Endothelial cell of umbilical vein (primary cell): ENCODE measurements at regions not wholly inside any gene's neighbourhood (a gene's known extent, or its start where the extent isn't known, plus 50 kb on each side); places are given as distances from the start of the nearest gene placed in this dataset.

Experiments used
- BruUV-seq: library from RNA; stranded (reverse); fragments of 400-500 nt; replicated peaks from 2 replicates; lab custom pipeline; 2021; lab: Mats Ljungman, UMichigan
- CTCF ChIA-PET: fragments of 300-600, 350-600 bp; sonication (Branson Sonifier 250); formaldehyde crosslinking; loops from one replicate; lab custom pipeline; 2021; ENCODE audit warnings: antibody characterized with exemption, inconsistent platforms; lab: Charles Lee
- POLR2A ChIA-PET: fragments of 300-600, 350-600 bp; sonication (Branson Sonifier 250); formaldehyde crosslinking; loops from one replicate; lab custom pipeline; 2021; ENCODE audit warnings: antibody characterized with exemption, inconsistent platforms; lab: Charles Lee
- DNase-seq: peaks from one replicate; pipeline ENCODE4 v3.0.0-alpha.2; 2011; ENCODE audit warnings: low read depth, low spot score
- FAIRE-seq: peaks from 2 replicates; lab custom pipeline; 2011; peaks lifted over from hg19 to GRCh38; lab: Jason Lieb, UNC
- H2AFZ ChIP-seq: 2 replicates; pipeline ENCODE4 v1.6.0; 2012; ENCODE audit warnings: low read depth, low read length, control low read depth, inconsistent platforms
- H3K27ac ChIP-seq: 2 replicates; pipeline ENCODE4 v1.5.1; 2011; ENCODE audit warnings: low read depth, mild to moderate bottlenecking, control low read depth, low read length, moderate library complexity; ENCODE audit not compliant: insufficient read depth
- H3K27me3 ChIP-seq, 2 experiments: 2 replicates each; pipeline versions ENCODE4 v1.6.0 to v1.6.1; 2011; ENCODE audit warnings: low read length in 2 of 2, mixed read lengths in 1 of 2; ENCODE audit not compliant: control insufficient read depth in 2 of 2, insufficient read depth in 2 of 2
- H3K36me3 ChIP-seq, 2 experiments: 2 replicates in 1 of 2; 3 replicates in 1 of 2; pipeline ENCODE4 v1.5.1; 2011; ENCODE audit warnings: low read length in 2 of 2, mild to moderate bottlenecking in 1 of 2, moderate library complexity in 1 of 2; ENCODE audit not compliant: control insufficient read depth in 2 of 2, insufficient read depth in 2 of 2; ENCODE audit errors: extremely low read depth in 1 of 2
- H3K4me1 ChIP-seq: 3 replicates; pipeline ENCODE4 v1.5.1; 2011; ENCODE audit warnings: mild to moderate bottlenecking, low read length; ENCODE audit not compliant: control insufficient read depth, insufficient read depth; ENCODE audit errors: extremely low read depth
- H3K4me2 ChIP-seq: 2 replicates; pipeline ENCODE4 v1.6.1; 2011; ENCODE audit warnings: low read length, control low read depth, mixed read lengths; ENCODE audit not compliant: insufficient read depth
- H3K4me3 ChIP-seq, 3 experiments: fragments of 200-600 bp in 1 of 3; sonication (generic), shearing (Covaris generic) in 1 of 3; replicated peaks in 1 of 3; 2 replicates each; pipeline ENCODE4 v1.5.1; 2011 to 2016; ENCODE audit warnings: control low read depth in 3 of 3, low read length in 3 of 3, mild to moderate bottlenecking in 2 of 3, inconsistent platforms in 1 of 3, low read depth in 1 of 3, moderate library complexity in 1 of 3; ENCODE audit not compliant: insufficient read depth in 1 of 3
- H3K79me2 ChIP-seq: 2 replicates; pipeline ENCODE4 v1.6.0; 2012; ENCODE audit warnings: low read length, inconsistent platforms; ENCODE audit not compliant: control insufficient read depth, insufficient read depth
- H3K9ac ChIP-seq: replicated peaks from 2 replicates; pipeline ENCODE3; 2011; ENCODE audit warnings: low read length, control low read depth; ENCODE audit not compliant: insufficient read depth; ENCODE audit errors: extremely low read depth
- H3K9me1 ChIP-seq: replicated peaks from 3 replicates; pipeline ENCODE4 v1.6.0; 2011; ENCODE audit warnings: mild to moderate bottlenecking, low read length; ENCODE audit not compliant: control insufficient read depth, insufficient read depth; ENCODE audit errors: extremely low read depth
- H3K9me3 ChIP-seq: replicated peaks from 2 replicates; pipeline ENCODE4 v1.5.1; 2012; ENCODE audit warnings: low read length, inconsistent platforms; ENCODE audit not compliant: control insufficient read depth, insufficient read depth
- H4K20me1 ChIP-seq: replicated peaks from 2 replicates; pipeline ENCODE3; 2011; ENCODE audit warnings: mild to moderate bottlenecking, low read length; ENCODE audit not compliant: control insufficient read depth, insufficient read depth; ENCODE audit errors: extremely low read depth
- CTCF ChIP-seq, 2 donors: IDR thresholded peaks; 1 replicate in 1 of 2; 2 replicates in 1 of 2; pipeline ENCODE4 v1.5.1; 2011; ENCODE audit warnings: low read length in 2 of 2, mild to moderate bottlenecking in 2 of 2, moderate library complexity in 2 of 2, control low read depth in 1 of 2, inconsistent platforms in 1 of 2, low read depth in 1 of 2; ENCODE audit not compliant: insufficient read depth in 1 of 2; ENCODE audit errors: extremely low read depth in 1 of 2
- EZH2 ChIP-seq: IDR thresholded peaks from 2 replicates; pipeline ENCODE4 v1.6.1; 2012; ENCODE audit warnings: borderline replicate concordance, low read depth, mild to moderate bottlenecking, moderate library complexity, low read length, inconsistent platforms; ENCODE audit not compliant: severe bottlenecking
- FOS ChIP-seq: IDR thresholded peaks from 2 replicates; pipeline ENCODE4 v1.6.1; 2011; ENCODE audit warnings: mild to moderate bottlenecking, low read length, moderate library complexity, borderline replicate concordance; ENCODE audit not compliant: insufficient read depth
- GATA2 ChIP-seq: IDR thresholded peaks from 2 replicates; pipeline ENCODE4 v1.7.0; 2011; ENCODE audit warnings: low read depth, mild to moderate bottlenecking, moderate library complexity, mixed read lengths, low read length; ENCODE audit not compliant: insufficient read length, insufficient read depth
- JUN ChIP-seq: IDR thresholded peaks from 2 replicates; pipeline ENCODE4 v1.6.1; 2011; ENCODE audit warnings: borderline replicate concordance, low read depth; ENCODE audit not compliant: insufficient read length, insufficient read depth
- MYC ChIP-seq: IDR thresholded peaks from one replicate; pipeline ENCODE4 v1.6.1; 2011; ENCODE audit warnings: mild to moderate bottlenecking, low read depth, low read length
- POLR2A ChIP-seq: IDR thresholded peaks from 2 replicates; pipeline ENCODE4 v1.6.1; 2012; ENCODE audit warnings: low read depth, mild to moderate bottlenecking, control low read depth, low read length
- POLR2AphosphoS5 ChIP-seq: IDR thresholded peaks from 2 replicates; pipeline ENCODE4 v1.6.1; 2012; ENCODE audit warnings: low read depth, mild to moderate bottlenecking, control low read depth, low read length, moderate library complexity; ENCODE audit not compliant: insufficient read depth
- dilution Hi-C: fragments of 300-500 bp; cut with MboI; formaldehyde crosslinking; loops from one replicate; pipeline ENCODE4 v1.15.0; 2019; ENCODE audit warnings: low sequenced_read_pairs; ENCODE audit not compliant: extremely low pct_ligation_motif_present
- intact Hi-C: fragments of 100-400 bp; cut with micrococcal nuclease; formaldehyde crosslinking; loops from one replicate; pipeline ENCODE4 v1.10.0; 2022
- TF ChIP-seq, protein P1 (sequence below): IDR thresholded peaks from 2 replicates; pipeline ENCODE4 v1.6.1; 2011; ENCODE audit not compliant: insufficient read depth, insufficient read length

GRCh38 chr9:90457386-90458190, 185.0 kb downstream of the DIRAS2 start:
- Histone ChIP-seq H3K4me2 (no peak overlapping the region), H3K9me3 (peaks cover 2% of the 10 kb centered on the region), H3K4me3 (no peak overlapping the region), H3K9ac (no peak overlapping the region), H3K27me3 (no peaks in the 10 kb centered on the region), H3K27ac (no peak overlapping the region), H3K9me1 (no peaks in the 10 kb centered on the region), H3K4me1 (no peaks in the 10 kb centered on the region), H3K36me3 (no peaks in the 10 kb centered on the region), H3K79me2 (no peaks in the 10 kb centered on the region), H2AFZ (no peak overlapping the region), H4K20me1 (no peaks in the 10 kb centered on the region)
- ChIA-PET CTCF (no interaction called here), POLR2A (no interaction called here)
- TF ChIP-seq POLR2A: no peak
- TF ChIP-seq POLR2AphosphoS5: no peak
- no peak for TF ChIP-seq EZH2
- no peak for TF ChIP-seq JUN
- dilution Hi-C loops: no loop called here
- no peak for DNase-seq
- FAIRE-seq: no peak
- BruUV-seq: no TSS peak
- intact Hi-C loops: no loop called here

DNA sequence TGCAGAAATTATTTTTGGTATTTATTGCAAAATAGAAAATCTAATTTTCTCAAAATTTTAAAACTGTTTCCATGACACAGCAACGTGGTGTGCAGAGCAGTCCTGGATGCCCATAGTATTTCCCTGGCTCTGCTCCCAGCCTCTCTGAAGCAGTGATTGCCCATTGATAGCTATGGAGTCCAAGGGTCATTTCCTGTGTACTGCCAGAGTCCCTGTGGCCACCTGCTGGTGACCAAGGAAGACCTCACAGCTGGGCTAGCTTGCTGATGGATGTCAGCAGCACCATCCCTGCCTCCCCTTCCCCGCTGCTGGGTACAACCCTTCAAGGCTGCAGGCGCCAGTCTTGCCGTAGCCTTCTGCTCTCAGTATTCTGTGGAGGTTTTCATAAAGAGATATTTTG, 184.1 kb downstream of the DIRAS2 start:
- Histone ChIP-seq H3K9me1 (no peaks in the 10 kb centered on the region), H3K27ac (no peak overlapping the region), H3K9me3 (peaks cover 2% of the 10 kb centered on the region), H3K4me1 (no peaks in the 10 kb centered on the region), H3K9ac (no peak overlapping the region), H3K4me2 (no peak overlapping the region), H3K27me3 (no peaks in the 10 kb centered on the region), H3K79me2 (no peaks in the 10 kb centered on the region), H3K4me3 (no peak overlapping the region), H2AFZ (no peak overlapping the region), H4K20me1 (no peaks in the 10 kb centered on the region), H3K36me3 (no peaks in the 10 kb centered on the region)
- BruUV-seq: no TSS peak
- ChIA-PET CTCF (no interaction called here), POLR2A (no interaction called here)
- dilution Hi-C loops (no loop called here), intact Hi-C loops (no loop called here)
- DNase-seq (no peak), FAIRE-seq (no peak)
- TF ChIP-seq EZH2: no peak
- TF ChIP-seq GATA2: no peak
- TF ChIP-seq, protein P1, sequence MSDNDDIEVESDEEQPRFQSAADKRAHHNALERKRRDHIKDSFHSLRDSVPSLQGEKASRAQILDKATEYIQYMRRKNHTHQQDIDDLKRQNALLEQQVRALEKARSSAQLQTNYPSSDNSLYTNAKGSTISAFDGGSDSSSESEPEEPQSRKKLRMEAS: no peak
- TF ChIP-seq MYC: no peak
- TF ChIP-seq CTCF (IDR thresholded peaks at IDR 0.05; ENCODE audit: extremely low read depth in 1 of 2, insufficient read depth in 1 of 2, low read depth in 1 of 2, low read length in 2 of 2): no peak
- TF ChIP-seq POLR2AphosphoS5: no peak
- no peak for TF ChIP-seq FOS
- TF ChIP-seq JUN: no peak
- TF ChIP-seq POLR2A: no peak
